ENCODE measurements at regions not wholly inside any gene's neighbourhood (a gene's known extent, or its start where the extent isn't known, plus 50 kb on each side); places are given as distances from the start of the nearest gene placed in this dataset.

GRCh38 chr20:22425344-22426295 lies 158.8 kb downstream of the FOXA2 start:
- Histone ChIP-seq H3K9me3 (ENCODE audit: control insufficient read depth in 1 of 2, low read length in 2 of 2) (peaks cover 0 to 2% of the 10 kb centered on the region in 2 donors), H3K4me3 (ENCODE audit: low read depth in 1 of 2, low read length in 2 of 2) (no peak overlapping the region), H3K27me3 (ENCODE audit: low read depth, low read length) (no peaks in the 10 kb centered on the region), H3K27ac (ENCODE audit: low read length) (no peak overlapping the region), H3K36me3 (ENCODE audit: control insufficient read depth in 1 of 2, insufficient read depth in 2 of 2, low read length in 2 of 2) (no peaks in the 10 kb centered on the region), H3K4me1 (ENCODE audit: control insufficient read depth in 1 of 2, insufficient read depth in 2 of 2, low read length in 2 of 2) (no peaks in the 10 kb centered on the region)

DNA sequence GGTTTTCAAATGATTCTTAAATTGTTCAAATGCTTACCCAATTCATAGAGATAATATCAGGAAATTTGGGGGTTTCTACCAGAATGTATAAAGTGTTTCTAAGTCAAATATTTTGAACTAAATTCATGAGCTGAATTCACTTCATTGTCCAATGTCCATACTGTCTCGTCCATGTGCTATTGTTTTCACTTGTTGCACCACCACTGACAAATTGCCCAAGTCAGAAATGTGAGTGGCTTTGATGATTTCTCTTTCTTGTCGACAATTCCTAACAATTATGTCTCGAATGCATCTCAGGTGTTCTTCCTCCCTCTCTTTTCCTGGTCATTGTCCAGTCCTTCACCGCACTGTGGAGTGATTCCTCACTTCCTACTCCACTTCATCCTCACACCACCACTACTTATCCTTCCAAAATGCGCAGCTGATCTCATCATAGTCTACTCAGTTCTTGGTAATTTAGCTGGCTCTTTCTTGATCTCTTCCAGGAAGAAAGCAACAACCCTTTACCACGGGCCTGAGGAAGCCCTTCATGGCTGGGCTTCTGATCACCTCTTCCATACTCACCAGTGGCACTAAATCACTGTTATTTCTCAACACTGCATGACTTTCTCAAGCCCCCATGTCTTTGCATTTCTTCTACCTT lies 161.1 kb downstream of the FOXA2 start:
- H3K36me3 ChIP-seq (ENCODE audit: control insufficient read depth in 1 of 2, insufficient read depth in 2 of 2, low read length in 2 of 2): no peaks in the 10 kb centered on the region
- H3K4me1 ChIP-seq (ENCODE audit: control insufficient read depth in 1 of 2, insufficient read depth in 2 of 2, low read length in 2 of 2): no peaks in the 10 kb centered on the region
- H3K27ac ChIP-seq (ENCODE audit: low read length): no peak overlapping the region
- no peak overlapping the region for H3K4me3 ChIP-seq (ENCODE audit: low read depth in 1 of 2, low read length in 2 of 2)
- peaks cover 0 to 2% of the 10 kb centered on the region in 2 donors for H3K9me3 ChIP-seq (ENCODE audit: control insufficient read depth in 1 of 2, low read length in 2 of 2)
- no peaks in the 10 kb centered on the region for H3K27me3 ChIP-seq (ENCODE audit: low read depth, low read length)

- H3K9me3 ChIP-seq (ENCODE audit: control insufficient read depth in 1 of 2, low read length in 2 of 2): no peaks in the 10 kb centered on the region
- H3K36me3 ChIP-seq (ENCODE audit: control insufficient read depth in 1 of 2, insufficient read depth in 2 of 2, low read length in 2 of 2): no peaks in the 10 kb centered on the region
- H3K27ac ChIP-seq (ENCODE audit: low read length): no peak overlapping the region
- H3K4me3 ChIP-seq (ENCODE audit: low read depth in 1 of 2, low read length in 2 of 2): no peak overlapping the region
- no peaks in the 10 kb centered on the region for H3K27me3 ChIP-seq (ENCODE audit: low read depth, low read length)
- no peaks in the 10 kb centered on the region for H3K4me1 ChIP-seq (ENCODE audit: control insufficient read depth in 1 of 2, insufficient read depth in 2 of 2, low read length in 2 of 2)
Observed at GRCh38 chr20:22420116-22420598, 164.2 kb downstream of the FOXA2 start.

- no peak overlapping the region for H3K4me3 ChIP-seq (ENCODE audit: low read depth in 1 of 2, low read length in 2 of 2)
- no peaks in the 10 kb centered on the region for H3K4me1 ChIP-seq (ENCODE audit: control insufficient read depth in 1 of 2, insufficient read depth in 2 of 2, low read length in 2 of 2)
- no peak overlapping the region for H3K27ac ChIP-seq (ENCODE audit: low read length)
- no peaks in the 10 kb centered on the region for H3K9me3 ChIP-seq (ENCODE audit: control insufficient read depth in 1 of 2, low read length in 2 of 2)
- no peaks in the 10 kb centered on the region for H3K36me3 ChIP-seq (ENCODE audit: control insufficient read depth in 1 of 2, insufficient read depth in 2 of 2, low read length in 2 of 2)
- no peaks in the 10 kb centered on the region for H3K27me3 ChIP-seq (ENCODE audit: low read depth, low read length)
Observed at GRCh38 chr20:22418738-22419137, 165.6 kb downstream of the FOXA2 start.

GRCh38 chr20:22414305-22414742 lies 170.0 kb downstream of the FOXA2 start:
- Histone ChIP-seq H3K36me3 (ENCODE audit: control insufficient read depth in 1 of 2, insufficient read depth in 2 of 2, low read length in 2 of 2) (no peaks in the 10 kb centered on the region), H3K4me3 (ENCODE audit: low read depth in 1 of 2, low read length in 2 of 2) (no peak overlapping the region), H3K27ac (ENCODE audit: low read length) (no peak overlapping the region), H3K4me1 (ENCODE audit: control insufficient read depth in 1 of 2, insufficient read depth in 2 of 2, low read length in 2 of 2) (no peaks in the 10 kb centered on the region), H3K9me3 (ENCODE audit: control insufficient read depth in 1 of 2, low read length in 2 of 2) (no peaks in the 10 kb centered on the region), H3K27me3 (ENCODE audit: low read depth, low read length) (no peaks in the 10 kb centered on the region)

DNA sequence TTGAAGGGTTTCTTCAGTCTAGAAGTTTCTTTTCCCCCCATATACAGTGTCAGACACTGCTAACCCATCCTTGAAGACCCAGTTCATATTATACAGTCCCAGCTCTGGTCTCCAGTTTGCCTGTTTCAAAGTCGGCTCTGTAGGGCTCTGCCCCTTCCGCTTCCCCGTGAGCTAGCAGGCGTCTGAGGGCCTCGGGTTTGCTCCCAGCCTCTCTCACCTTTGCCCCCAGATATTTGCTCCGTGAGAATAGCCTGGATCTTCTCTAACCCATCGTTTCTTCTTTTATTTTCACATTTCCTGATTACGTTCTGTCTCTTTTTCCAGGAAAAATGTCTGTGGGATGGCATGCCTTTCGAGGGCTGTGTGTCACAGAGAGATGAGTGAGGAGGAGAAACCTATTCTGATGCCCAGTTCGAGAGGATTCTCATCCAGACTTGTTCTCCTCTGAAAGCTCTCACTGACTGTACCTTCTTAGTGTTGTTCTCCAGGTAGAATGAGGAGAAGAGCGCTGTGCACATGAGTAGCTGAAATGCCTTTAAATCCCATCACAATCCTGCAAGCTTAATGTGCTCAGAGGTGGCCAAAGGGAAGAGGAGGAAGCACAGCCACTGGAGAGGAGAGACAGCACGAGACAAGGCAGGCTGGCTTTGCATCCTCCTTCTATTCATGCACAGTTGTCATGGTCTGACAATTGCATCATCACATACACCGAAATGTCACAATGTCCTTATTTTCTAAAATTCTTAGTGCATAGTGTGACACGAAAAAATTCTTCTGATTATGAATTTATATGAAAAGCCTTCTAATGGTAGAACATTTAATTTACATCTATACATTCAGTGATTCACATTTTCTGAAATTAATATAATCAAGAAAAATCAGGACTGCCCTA lies 171.1 kb downstream of the FOXA2 start:
- no peaks in the 10 kb centered on the region for H3K36me3 ChIP-seq (ENCODE audit: control insufficient read depth in 1 of 2, insufficient read depth in 2 of 2, low read length in 2 of 2)
- no peaks in the 10 kb centered on the region for H3K9me3 ChIP-seq (ENCODE audit: control insufficient read depth in 1 of 2, low read length in 2 of 2)
- H3K27me3 ChIP-seq (ENCODE audit: low read depth, low read length): no peaks in the 10 kb centered on the region
- no peak overlapping the region for H3K4me3 ChIP-seq (ENCODE audit: low read depth in 1 of 2, low read length in 2 of 2)
- H3K4me1 ChIP-seq (ENCODE audit: control insufficient read depth in 1 of 2, insufficient read depth in 2 of 2, low read length in 2 of 2): no peaks in the 10 kb centered on the region
- no peak overlapping the region for H3K27ac ChIP-seq (ENCODE audit: low read length)

- Histone ChIP-seq H3K9me3 (ENCODE audit: control insufficient read depth in 1 of 2, low read length in 2 of 2) (no peaks in the 10 kb centered on the region), H3K4me1 (ENCODE audit: control insufficient read depth in 1 of 2, insufficient read depth in 2 of 2, low read length in 2 of 2) (no peaks in the 10 kb centered on the region), H3K27ac (ENCODE audit: low read length) (no peak overlapping the region), H3K27me3 (ENCODE audit: low read depth, low read length) (no peaks in the 10 kb centered on the region), H3K36me3 (ENCODE audit: control insufficient read depth in 1 of 2, insufficient read depth in 2 of 2, low read length in 2 of 2) (no peaks in the 10 kb centered on the region), H3K4me3 (ENCODE audit: low read depth in 1 of 2, low read length in 2 of 2) (no peak overlapping the region)
Observed at GRCh38 chr20:22411627-22412450, 172.5 kb downstream of the FOXA2 start.

GRCh38 chr20:22411286-22411626 lies 173.1 kb downstream of the FOXA2 start:
- no peaks in the 10 kb centered on the region for H3K36me3 ChIP-seq (ENCODE audit: control insufficient read depth in 1 of 2, insufficient read depth in 2 of 2, low read length in 2 of 2)
- H3K4me3 ChIP-seq (ENCODE audit: low read depth in 1 of 2, low read length in 2 of 2): no peak overlapping the region
- H3K27me3 ChIP-seq (ENCODE audit: low read depth, low read length): no peaks in the 10 kb centered on the region
- no peaks in the 10 kb centered on the region for H3K9me3 ChIP-seq (ENCODE audit: control insufficient read depth in 1 of 2, low read length in 2 of 2)
- H3K27ac ChIP-seq (ENCODE audit: low read length): no peak overlapping the region
- H3K4me1 ChIP-seq (ENCODE audit: control insufficient read depth in 1 of 2, insufficient read depth in 2 of 2, low read length in 2 of 2): no peaks in the 10 kb centered on the region

- no peaks in the 10 kb centered on the region for H3K27me3 ChIP-seq (ENCODE audit: low read depth, low read length)
- H3K4me3 ChIP-seq (ENCODE audit: low read depth in 1 of 2, low read length in 2 of 2): no peak overlapping the region
- H3K36me3 ChIP-seq (ENCODE audit: control insufficient read depth in 1 of 2, insufficient read depth in 2 of 2, low read length in 2 of 2): no peaks in the 10 kb centered on the region
- H3K27ac ChIP-seq (ENCODE audit: low read length): no peak overlapping the region
- no peaks in the 10 kb centered on the region for H3K4me1 ChIP-seq (ENCODE audit: control insufficient read depth in 1 of 2, insufficient read depth in 2 of 2, low read length in 2 of 2)
- H3K9me3 ChIP-seq (ENCODE audit: control insufficient read depth in 1 of 2, low read length in 2 of 2): no peaks in the 10 kb centered on the region
Observed at GRCh38 chr20:22410556-22411130, 173.7 kb downstream of the FOXA2 start.
